K562 (cell line): ENCODE measurements at regions not wholly inside any gene's neighbourhood (a gene's known extent, or its start where the extent isn't known, plus 50 kb on each side); places are given as distances from the start of the nearest gene placed in this dataset.
"Not testable (repeated sequence)": the region's sequence is repeated elsewhere in the genome, so short reads cannot be mapped to it uniquely, and the experiment has no call there.

Experiments
- ATAC-seq: fragments of 200-7000 bp; cut with Tn5 transposase; 3 replicates; pipeline ENCODE4 v1.9.1; 2020; ENCODE audit warnings: moderate library complexity
- BruUV-seq: library from RNA; stranded (reverse); fragments of 400-500 nt; replicated peaks from 2 replicates; lab custom pipeline; 2021; lab: Mats Ljungman, UMichigan
- CTCF ChIA-PET: fragments of 300-600 bp; formaldehyde crosslinking; extraction: SDS; loops from one replicate; lab custom pipeline; 2021; ENCODE audit warnings: low intra/inter-chr PET ratio; lab: Yijun Ruan, JAX
- POLR2A ChIA-PET: fragments of 300-600, 350-650 bp; sonication (Branson Sonifier 250); formaldehyde crosslinking; extraction: SDS; loops from one replicate; lab custom pipeline; 2021; ENCODE audit warnings: antibody characterized with exemption, inconsistent platforms; lab: Yijun Ruan, JAX
- DNase-seq, 4 experiments: peaks; one replicate each; pipeline versions ENCODE4 v3.0.0 to v3.0.0-alpha.2; 2011 to 2018; ENCODE audit warnings: low spot score in 3 of 4, mixed read lengths in 3 of 4; ENCODE audit errors: extremely low read depth in 1 of 4
- FAIRE-seq: peaks from 2 replicates; lab custom pipeline; 2011; peaks lifted over from hg19 to GRCh38; lab: Jason Lieb, UNC
- H2AFZ ChIP-seq: 2 replicates; pipeline ENCODE4 v1.6.0; 2011; ENCODE audit warnings: low read depth, low read length, control low read depth, inconsistent platforms
- H3K27ac ChIP-seq: fragments of 200-600 bp; 3 replicates; pipeline ENCODE4 v1.8.0; 2011; ENCODE audit warnings: low read depth, mild to moderate bottlenecking, control low read depth, inconsistent platforms, low read length, moderate library complexity, mixed read lengths; ENCODE audit errors: extremely low read depth
- H3K27me3 ChIP-seq, 2 experiments: fragments of 300-600 bp in 1 of 2; 2 replicates in 1 of 2; 3 replicates in 1 of 2; pipeline versions ENCODE4 v1.6.0 to v1.8.0; 2011; ENCODE audit warnings: inconsistent platforms in 2 of 2, low read length in 2 of 2, mild to moderate bottlenecking in 1 of 2, mixed read lengths in 1 of 2, moderate library complexity in 1 of 2; ENCODE audit not compliant: control insufficient read depth in 2 of 2, insufficient read depth in 2 of 2
- H3K36me3 ChIP-seq: fragments of 300-600 bp; 3 replicates; pipeline ENCODE4 v1.8.0; 2011; ENCODE audit warnings: mild to moderate bottlenecking, low read length, inconsistent platforms; ENCODE audit not compliant: control insufficient read depth, insufficient read depth
- H3K4me1 ChIP-seq, 2 experiments: fragments of 200-600 bp in 1 of 2; replicated peaks in 1 of 2; 2 replicates in 1 of 2; 3 replicates in 1 of 2; pipeline versions ENCODE4 v1.5.1 to v1.8.0; 2011; ENCODE audit warnings: inconsistent platforms in 2 of 2, low read length in 2 of 2, mild to moderate bottlenecking in 1 of 2, mixed read lengths in 1 of 2, moderate library complexity in 1 of 2; ENCODE audit not compliant: control insufficient read depth in 2 of 2, insufficient read depth in 2 of 2
- H3K4me2 ChIP-seq: 2 replicates; pipeline ENCODE4 v1.6.1; 2011; ENCODE audit warnings: low read length, control low read depth, inconsistent platforms, mixed read lengths; ENCODE audit not compliant: insufficient read depth
- H3K4me3 ChIP-seq: fragments of 200-600 bp; sonication (generic), shearing (Covaris generic); 2 replicates; pipeline ENCODE4 v1.5.1; 2016; ENCODE audit warnings: control low read depth, inconsistent platforms
- H3K79me2 ChIP-seq: fragments of 200-600 bp; 3 replicates; pipeline ENCODE4 v1.8.0; 2011; ENCODE audit warnings: low read length, inconsistent platforms; ENCODE audit not compliant: control insufficient read depth, insufficient read depth
- H3K9ac ChIP-seq, 2 experiments: 2 replicates each; pipeline versions ENCODE4 v1.6.0 to v1.6.1; 2011; ENCODE audit warnings: low read depth in 2 of 2, low read length in 2 of 2, control low read depth in 1 of 2, inconsistent platforms in 1 of 2, mild to moderate bottlenecking in 1 of 2, mixed read lengths in 1 of 2; ENCODE audit not compliant: insufficient read depth in 1 of 2
- H3K9me1 ChIP-seq: one replicate; pipeline ENCODE4 v1.6.0; 2011; ENCODE audit warnings: inconsistent platforms, mild to moderate bottlenecking, low read length, moderate library complexity; ENCODE audit not compliant: control insufficient read depth, insufficient read depth
- H3K9me3 ChIP-seq: replicated peaks from 2 replicates; pipeline ENCODE4 v1.5.1; 2011; ENCODE audit warnings: low read depth, low read length, inconsistent platforms; ENCODE audit not compliant: control insufficient read depth, insufficient read depth
- H4K20me1 ChIP-seq: replicated peaks from 2 replicates; pipeline ENCODE4 v1.6.1; 2011; ENCODE audit warnings: low read length, inconsistent platforms, mixed read lengths; ENCODE audit not compliant: control insufficient read depth, insufficient read depth
- FUS ChIP-seq: fragments of 200-400 bp; formaldehyde crosslinking; optimal IDR thresholded peaks from 2 replicates; pipeline ENCODE3; 2017; ENCODE audit warnings: low read depth, low read length
- STAG1 ChIP-seq: sonication (generic); formaldehyde crosslinking; IDR thresholded peaks from 2 replicates; pipeline ENCODE4 v1.5.0; 2020; ENCODE audit warnings: missing genetic modification reagents, borderline replicate concordance
- TCF15 ChIP-seq: fragments of 250-450 bp; sonication (Bioruptor Pico); IDR thresholded peaks from 2 replicates; pipeline ENCODE4 v1.8.0; 2022; ENCODE audit warnings: moderate library complexity, mild to moderate bottlenecking, inconsistent platforms
- WGBS: fragments of 100-300 bp; shearing (Covaris generic); methylation state at CpG from one replicate; pipeline ENCODE4 v1.1.6; 2016; ENCODE audit warnings: low coverage, mixed read lengths; ENCODE audit not compliant: insufficient coverage; ENCODE audit errors: missing lambda C conversion rate; 5-methylcytosine and 5-hydroxymethylcytosine counted together
- in situ Hi-C: fragments of 300-500 bp; cut with MboI; formaldehyde crosslinking; loops from 4 replicates; pipeline ENCODE4 v1.15.0; 2018; ENCODE audit warnings: inconsistent platforms, mixed read lengths
- intact Hi-C: fragments of 100-400 bp; cut with micrococcal nuclease; formaldehyde crosslinking; loops from 2 replicates; pipeline ENCODE4 v1.14.2; 2022
- TF ChIP-seq, protein P1 (sequence below): fragments of 450-650 bp; IDR thresholded peaks from 2 replicates; pipeline ENCODE4 v1.6.1; 2016; ENCODE audit warnings: mild to moderate bottlenecking, moderate library complexity

DNA sequence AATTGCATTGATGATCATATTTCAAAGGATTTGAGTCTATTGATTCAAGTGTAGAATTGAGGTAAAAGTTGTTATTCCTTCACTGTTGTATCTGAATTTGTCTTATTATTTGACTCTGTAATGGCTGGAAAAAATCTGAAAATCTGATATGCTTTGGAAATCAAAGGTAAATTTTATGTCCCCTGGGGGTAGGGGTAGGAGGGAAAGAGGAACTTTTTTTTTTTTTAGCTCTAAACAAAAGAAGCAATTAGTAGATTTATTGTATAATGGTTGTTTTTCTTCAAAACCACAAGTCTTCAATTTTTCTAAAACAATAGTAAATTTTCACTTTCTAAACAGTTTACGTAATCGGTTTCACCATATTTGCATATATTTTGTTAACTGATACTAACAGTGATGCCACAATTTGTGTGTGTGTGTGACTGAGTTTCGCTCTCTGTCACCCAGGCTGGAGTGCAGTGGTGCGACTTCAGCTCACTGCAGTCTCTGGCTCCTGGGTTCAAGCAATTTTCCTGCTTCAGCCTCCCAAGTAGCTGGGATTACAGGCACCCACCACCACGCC is 91.7 kb upstream of the GOLGA6L4 start (continued):
- TF ChIP-seq, protein P1, sequence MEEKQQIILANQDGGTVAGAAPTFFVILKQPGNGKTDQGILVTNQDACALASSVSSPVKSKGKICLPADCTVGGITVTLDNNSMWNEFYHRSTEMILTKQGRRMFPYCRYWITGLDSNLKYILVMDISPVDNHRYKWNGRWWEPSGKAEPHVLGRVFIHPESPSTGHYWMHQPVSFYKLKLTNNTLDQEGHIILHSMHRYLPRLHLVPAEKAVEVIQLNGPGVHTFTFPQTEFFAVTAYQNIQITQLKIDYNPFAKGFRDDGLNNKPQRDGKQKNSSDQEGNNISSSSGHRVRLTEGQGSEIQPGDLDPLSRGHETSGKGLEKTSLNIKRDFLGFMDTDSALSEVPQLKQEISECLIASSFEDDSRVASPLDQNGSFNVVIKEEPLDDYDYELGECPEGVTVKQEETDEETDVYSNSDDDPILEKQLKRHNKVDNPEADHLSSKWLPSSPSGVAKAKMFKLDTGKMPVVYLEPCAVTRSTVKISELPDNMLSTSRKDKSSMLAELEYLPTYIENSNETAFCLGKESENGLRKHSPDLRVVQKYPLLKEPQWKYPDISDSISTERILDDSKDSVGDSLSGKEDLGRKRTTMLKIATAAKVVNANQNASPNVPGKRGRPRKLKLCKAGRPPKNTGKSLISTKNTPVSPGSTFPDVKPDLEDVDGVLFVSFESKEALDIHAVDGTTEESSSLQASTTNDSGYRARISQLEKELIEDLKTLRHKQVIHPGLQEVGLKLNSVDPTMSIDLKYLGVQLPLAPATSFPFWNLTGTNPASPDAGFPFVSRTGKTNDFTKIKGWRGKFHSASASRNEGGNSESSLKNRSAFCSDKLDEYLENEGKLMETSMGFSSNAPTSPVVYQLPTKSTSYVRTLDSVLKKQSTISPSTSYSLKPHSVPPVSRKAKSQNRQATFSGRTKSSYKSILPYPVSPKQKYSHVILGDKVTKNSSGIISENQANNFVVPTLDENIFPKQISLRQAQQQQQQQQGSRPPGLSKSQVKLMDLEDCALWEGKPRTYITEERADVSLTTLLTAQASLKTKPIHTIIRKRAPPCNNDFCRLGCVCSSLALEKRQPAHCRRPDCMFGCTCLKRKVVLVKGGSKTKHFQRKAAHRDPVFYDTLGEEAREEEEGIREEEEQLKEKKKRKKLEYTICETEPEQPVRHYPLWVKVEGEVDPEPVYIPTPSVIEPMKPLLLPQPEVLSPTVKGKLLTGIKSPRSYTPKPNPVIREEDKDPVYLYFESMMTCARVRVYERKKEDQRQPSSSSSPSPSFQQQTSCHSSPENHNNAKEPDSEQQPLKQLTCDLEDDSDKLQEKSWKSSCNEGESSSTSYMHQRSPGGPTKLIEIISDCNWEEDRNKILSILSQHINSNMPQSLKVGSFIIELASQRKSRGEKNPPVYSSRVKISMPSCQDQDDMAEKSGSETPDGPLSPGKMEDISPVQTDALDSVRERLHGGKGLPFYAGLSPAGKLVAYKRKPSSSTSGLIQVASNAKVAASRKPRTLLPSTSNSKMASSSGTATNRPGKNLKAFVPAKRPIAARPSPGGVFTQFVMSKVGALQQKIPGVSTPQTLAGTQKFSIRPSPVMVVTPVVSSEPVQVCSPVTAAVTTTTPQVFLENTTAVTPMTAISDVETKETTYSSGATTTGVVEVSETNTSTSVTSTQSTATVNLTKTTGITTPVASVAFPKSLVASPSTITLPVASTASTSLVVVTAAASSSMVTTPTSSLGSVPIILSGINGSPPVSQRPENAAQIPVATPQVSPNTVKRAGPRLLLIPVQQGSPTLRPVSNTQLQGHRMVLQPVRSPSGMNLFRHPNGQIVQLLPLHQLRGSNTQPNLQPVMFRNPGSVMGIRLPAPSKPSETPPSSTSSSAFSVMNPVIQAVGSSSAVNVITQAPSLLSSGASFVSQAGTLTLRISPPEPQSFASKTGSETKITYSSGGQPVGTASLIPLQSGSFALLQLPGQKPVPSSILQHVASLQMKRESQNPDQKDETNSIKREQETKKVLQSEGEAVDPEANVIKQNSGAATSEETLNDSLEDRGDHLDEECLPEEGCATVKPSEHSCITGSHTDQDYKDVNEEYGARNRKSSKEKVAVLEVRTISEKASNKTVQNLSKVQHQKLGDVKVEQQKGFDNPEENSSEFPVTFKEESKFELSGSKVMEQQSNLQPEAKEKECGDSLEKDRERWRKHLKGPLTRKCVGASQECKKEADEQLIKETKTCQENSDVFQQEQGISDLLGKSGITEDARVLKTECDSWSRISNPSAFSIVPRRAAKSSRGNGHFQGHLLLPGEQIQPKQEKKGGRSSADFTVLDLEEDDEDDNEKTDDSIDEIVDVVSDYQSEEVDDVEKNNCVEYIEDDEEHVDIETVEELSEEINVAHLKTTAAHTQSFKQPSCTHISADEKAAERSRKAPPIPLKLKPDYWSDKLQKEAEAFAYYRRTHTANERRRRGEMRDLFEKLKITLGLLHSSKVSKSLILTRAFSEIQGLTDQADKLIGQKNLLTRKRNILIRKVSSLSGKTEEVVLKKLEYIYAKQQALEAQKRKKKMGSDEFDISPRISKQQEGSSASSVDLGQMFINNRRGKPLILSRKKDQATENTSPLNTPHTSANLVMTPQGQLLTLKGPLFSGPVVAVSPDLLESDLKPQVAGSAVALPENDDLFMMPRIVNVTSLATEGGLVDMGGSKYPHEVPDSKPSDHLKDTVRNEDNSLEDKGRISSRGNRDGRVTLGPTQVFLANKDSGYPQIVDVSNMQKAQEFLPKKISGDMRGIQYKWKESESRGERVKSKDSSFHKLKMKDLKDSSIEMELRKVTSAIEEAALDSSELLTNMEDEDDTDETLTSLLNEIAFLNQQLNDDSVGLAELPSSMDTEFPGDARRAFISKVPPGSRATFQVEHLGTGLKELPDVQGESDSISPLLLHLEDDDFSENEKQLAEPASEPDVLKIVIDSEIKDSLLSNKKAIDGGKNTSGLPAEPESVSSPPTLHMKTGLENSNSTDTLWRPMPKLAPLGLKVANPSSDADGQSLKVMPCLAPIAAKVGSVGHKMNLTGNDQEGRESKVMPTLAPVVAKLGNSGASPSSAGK: no peak
- TF ChIP-seq STAG1: no peak
- no peak for TF ChIP-seq FUS
- TF ChIP-seq TCF15 (CRISPR knock-in tag): no peak

- POLR2A ChIA-PET, DNase-seq, H3K27me3 ChIP-seq, H3K36me3 ChIP-seq, H3K9me3 ChIP-seq, CTCF ChIA-PET, H3K9me1 ChIP-seq, intact Hi-C loops, FAIRE-seq, H3K4me2 ChIP-seq, BruUV-seq, H3K4me1 ChIP-seq, H3K4me3 ChIP-seq, H3K27ac ChIP-seq, ATAC-seq, H3K79me2 ChIP-seq, H4K20me1 ChIP-seq: not testable (repeated sequence)
- WGBS: 17% methylated on average over 8 of the region's 8 CpGs
- in situ Hi-C loops: loop anchor here (5.0 to 25.0 kb wide), 2 partner anchors 342 to 1953 kb away; no protein-coding TSS in a partner anchor
- Histone ChIP-seq H2AFZ (peak overlapping the region; percentile 64), H3K9ac (peak overlapping the region in 1 of 2 experiments; percentile 58; a peak in 1 of 4 replicates)
Measured at GRCh38 chr15:84144946-84145345, 90.6 kb upstream of the GOLGA6L4 start.
